ENCODE measurements at regions not wholly inside any gene's neighbourhood (a gene's known extent, or its start where the extent isn't known, plus 50 kb on each side); places are given as distances from the start of the nearest gene placed in this dataset.
"Not testable (repeated sequence)": the region's sequence is repeated elsewhere in the genome, so short reads cannot be mapped to it uniquely, and the experiment has no call there.

GRCh38 chr5:118302786-118303185, 685.6 kb downstream of the DTWD2 start:
- Histone ChIP-seq H3K4me1 (ENCODE audit: control insufficient read depth, low read depth, low read length) (no peaks in the 10 kb centered on the region), H3K4me3 (ENCODE audit: low read length) (no peak overlapping the region), H3K36me3 (ENCODE audit: control insufficient read depth, low read depth, low read length) (no peaks in the 10 kb centered on the region), H3K9ac (ENCODE audit: low read length) (no peak overlapping the region), H3K27me3 (ENCODE audit: control insufficient read depth, insufficient read depth, low read length) (no peaks in the 10 kb centered on the region), H3K9me3 (ENCODE audit: control insufficient read depth, low read depth, low read length) (no peaks in the 10 kb centered on the region), H3K27ac (ENCODE audit: low read length) (no peak overlapping the region)

GRCh38 chr5:118301696-118302095, 686.7 kb downstream of the DTWD2 start:
- no peaks in the 10 kb centered on the region for H3K9me3 ChIP-seq (ENCODE audit: control insufficient read depth, low read depth, low read length)
- H3K9ac ChIP-seq (ENCODE audit: low read length), result no peak overlapping the region
- no peak overlapping the region for H3K27ac ChIP-seq (ENCODE audit: low read length)
- no peak overlapping the region for H3K4me3 ChIP-seq (ENCODE audit: low read length)
- no peaks in the 10 kb centered on the region for H3K4me1 ChIP-seq (ENCODE audit: control insufficient read depth, low read depth, low read length)
- H3K36me3 ChIP-seq (ENCODE audit: control insufficient read depth, low read depth, low read length), result no peaks in the 10 kb centered on the region
- no peaks in the 10 kb centered on the region for H3K27me3 ChIP-seq (ENCODE audit: control insufficient read depth, insufficient read depth, low read length)

GRCh38 chr5:118295045-118295444, 693.3 kb downstream of the DTWD2 start:
- Histone ChIP-seq H3K9me3 (ENCODE audit: control insufficient read depth, low read depth, low read length) (no peaks in the 10 kb centered on the region), H3K36me3 (ENCODE audit: control insufficient read depth, low read depth, low read length) (no peaks in the 10 kb centered on the region), H3K4me1 (ENCODE audit: control insufficient read depth, low read depth, low read length) (peaks cover 12% of the 10 kb centered on the region), H3K27ac (ENCODE audit: low read length) (no peak overlapping the region), H3K9ac (ENCODE audit: low read length) (no peak overlapping the region), H3K4me3 (ENCODE audit: low read length) (peak overlapping the region; percentile 14), H3K27me3 (ENCODE audit: control insufficient read depth, insufficient read depth, low read length) (no peaks in the 10 kb centered on the region)

GRCh38 chr5:118293378-118293777, 695.0 kb downstream of the DTWD2 start:
- Histone ChIP-seq H3K36me3 (ENCODE audit: control insufficient read depth, low read depth, low read length) (no peaks in the 10 kb centered on the region), H3K4me3 (ENCODE audit: low read length) (no peak overlapping the region), H3K9ac (ENCODE audit: low read length) (no peak overlapping the region), H3K27ac (ENCODE audit: low read length) (no peak overlapping the region), H3K9me3 (ENCODE audit: control insufficient read depth, low read depth, low read length) (no peaks in the 10 kb centered on the region), H3K27me3 (ENCODE audit: control insufficient read depth, insufficient read depth, low read length) (no peaks in the 10 kb centered on the region), H3K4me1 (ENCODE audit: control insufficient read depth, low read depth, low read length) (peaks cover 12% of the 10 kb centered on the region)

GRCh38 chr5:118290204-118290603, 698.1 kb downstream of the DTWD2 start:
- H3K36me3 ChIP-seq (ENCODE audit: control insufficient read depth, low read depth, low read length), result no peaks in the 10 kb centered on the region
- no peak overlapping the region for H3K27ac ChIP-seq (ENCODE audit: low read length)
- no peak overlapping the region for H3K9ac ChIP-seq (ENCODE audit: low read length)
- H3K4me1 ChIP-seq (ENCODE audit: control insufficient read depth, low read depth, low read length), result peaks cover 7% of the 10 kb centered on the region
- no peak overlapping the region for H3K4me3 ChIP-seq (ENCODE audit: low read length)
- H3K27me3 ChIP-seq (ENCODE audit: control insufficient read depth, insufficient read depth, low read length), result no peaks in the 10 kb centered on the region
- no peaks in the 10 kb centered on the region for H3K9me3 ChIP-seq (ENCODE audit: control insufficient read depth, low read depth, low read length)

GRCh38 chr5:118284230-118284629, 704.1 kb downstream of the DTWD2 start:
- not testable (repeated sequence) for H3K27me3 ChIP-seq (ENCODE audit: control insufficient read depth, insufficient read depth, low read length); H3K36me3 ChIP-seq (ENCODE audit: control insufficient read depth, low read depth, low read length); H3K27ac ChIP-seq (ENCODE audit: low read length); H3K4me1 ChIP-seq (ENCODE audit: control insufficient read depth, low read depth, low read length); H3K9me3 ChIP-seq (ENCODE audit: control insufficient read depth, low read depth, low read length); H3K9ac ChIP-seq (ENCODE audit: low read length); H3K4me3 ChIP-seq (ENCODE audit: low read length)

- H3K9me3 ChIP-seq (ENCODE audit: control insufficient read depth, low read depth, low read length); H3K9ac ChIP-seq (ENCODE audit: low read length); H3K4me1 ChIP-seq (ENCODE audit: control insufficient read depth, low read depth, low read length); H3K4me3 ChIP-seq (ENCODE audit: low read length); H3K27ac ChIP-seq (ENCODE audit: low read length); H3K36me3 ChIP-seq (ENCODE audit: control insufficient read depth, low read depth, low read length); H3K27me3 ChIP-seq (ENCODE audit: control insufficient read depth, insufficient read depth, low read length): not testable (repeated sequence)
These were observed 705.8 kb downstream of the DTWD2 start for GRCh38 chr5:118282480-118283038.

- H3K36me3 ChIP-seq (ENCODE audit: control insufficient read depth, low read depth, low read length), result no peaks in the 10 kb centered on the region
- no peak overlapping the region for H3K4me3 ChIP-seq (ENCODE audit: low read length)
- no peaks in the 10 kb centered on the region for H3K9me3 ChIP-seq (ENCODE audit: control insufficient read depth, low read depth, low read length)
- no peak overlapping the region for H3K27ac ChIP-seq (ENCODE audit: low read length)
- H3K4me1 ChIP-seq (ENCODE audit: control insufficient read depth, low read depth, low read length), result no peaks in the 10 kb centered on the region
- no peak overlapping the region for H3K9ac ChIP-seq (ENCODE audit: low read length)
- no peaks in the 10 kb centered on the region for H3K27me3 ChIP-seq (ENCODE audit: control insufficient read depth, insufficient read depth, low read length)
These were observed 708.6 kb downstream of the DTWD2 start for GRCh38 chr5:118279540-118280294.

GRCh38 chr5:118270526-118270925, 717.8 kb downstream of the DTWD2 start:
- H3K27ac ChIP-seq (ENCODE audit: low read length), result no peak overlapping the region
- H3K9me3 ChIP-seq (ENCODE audit: control insufficient read depth, low read depth, low read length), result no peaks in the 10 kb centered on the region
- no peaks in the 10 kb centered on the region for H3K27me3 ChIP-seq (ENCODE audit: control insufficient read depth, insufficient read depth, low read length)
- no peak overlapping the region for H3K4me3 ChIP-seq (ENCODE audit: low read length)
- H3K4me1 ChIP-seq (ENCODE audit: control insufficient read depth, low read depth, low read length), result no peaks in the 10 kb centered on the region
- H3K36me3 ChIP-seq (ENCODE audit: control insufficient read depth, low read depth, low read length), result no peaks in the 10 kb centered on the region
- H3K9ac ChIP-seq (ENCODE audit: low read length), result no peak overlapping the region

GRCh38 chr5:118258223-118258622, 730.1 kb downstream of the DTWD2 start:
- Histone ChIP-seq H3K4me3 (ENCODE audit: low read length) (no peak overlapping the region), H3K9ac (ENCODE audit: low read length) (no peak overlapping the region), H3K27ac (ENCODE audit: low read length) (no peak overlapping the region), H3K36me3 (ENCODE audit: control insufficient read depth, low read depth, low read length) (no peaks in the 10 kb centered on the region), H3K4me1 (ENCODE audit: control insufficient read depth, low read depth, low read length) (no peaks in the 10 kb centered on the region), H3K27me3 (ENCODE audit: control insufficient read depth, insufficient read depth, low read length) (no peaks in the 10 kb centered on the region), H3K9me3 (ENCODE audit: control insufficient read depth, low read depth, low read length) (no peaks in the 10 kb centered on the region)

- Histone ChIP-seq H3K27ac (ENCODE audit: low read length) (no peak overlapping the region), H3K36me3 (ENCODE audit: control insufficient read depth, low read depth, low read length) (no peaks in the 10 kb centered on the region), H3K9ac (ENCODE audit: low read length) (no peak overlapping the region), H3K9me3 (ENCODE audit: control insufficient read depth, low read depth, low read length) (no peaks in the 10 kb centered on the region), H3K4me1 (ENCODE audit: control insufficient read depth, low read depth, low read length) (no peaks in the 10 kb centered on the region), H3K27me3 (ENCODE audit: control insufficient read depth, insufficient read depth, low read length) (no peaks in the 10 kb centered on the region), H3K4me3 (ENCODE audit: low read length) (no peak overlapping the region)
These were observed 731.3 kb downstream of the DTWD2 start for GRCh38 chr5:118257066-118257465.
